LHCN-M2 (cell line): ENCODE measurements at regions not wholly inside any gene's neighbourhood (a gene's known extent, or its start where the extent isn't known, plus 50 kb on each side); places are given as distances from the start of the nearest gene placed in this dataset.
A peak's percentile ranks its signal among the peaks of the same experiment; 100 is the strongest.

Source experiments
- DNase-seq: peaks from one replicate; pipeline ENCODE4 v3.0.0-alpha.2; 2012; ENCODE audit warnings: low read depth

GRCh38 chr14:28436821-28437220 lies 329.8 kb upstream of the FOXG1 start:
- no peak for DNase-seq

GRCh38 chr14:28461389-28461788 lies 305.2 kb upstream of the FOXG1 start:
- peak; percentile 19 for DNase-seq

GRCh38 chr14:28467611-28468010 lies 299.0 kb upstream of the FOXG1 start:
- DNase-seq = peak; percentile 17

GRCh38 chr14:28468191-28469151 lies 298.1 kb upstream of the FOXG1 start:
- DNase-seq = no peak

- no peak for DNase-seq
Observed at GRCh38 chr14:28482251-28483040, 284.1 kb upstream of the FOXG1 start.

- no peak for DNase-seq
Observed at GRCh38 chr14:28483506-28483905, 283.1 kb upstream of the FOXG1 start.

GRCh38 chr14:28488684-28489083 lies 277.9 kb upstream of the FOXG1 start:
- DNase-seq = peak; percentile 14

- no peak for DNase-seq
Observed at GRCh38 chr14:28493516-28493915, 273.1 kb upstream of the FOXG1 start.

- peak; percentile 21 for DNase-seq
Observed at GRCh38 chr14:28494196-28494595, 272.4 kb upstream of the FOXG1 start.

- no peak for DNase-seq
Observed at GRCh38 chr14:28496364-28496763, 270.2 kb upstream of the FOXG1 start.

- DNase-seq = no peak
Observed at GRCh38 chr14:28502517-28502916, 264.1 kb upstream of the FOXG1 start.

GRCh38 chr14:28515571-28515970 lies 251.0 kb upstream of the FOXG1 start:
- DNase-seq = peak; percentile 95

- DNase-seq = no peak
Observed at GRCh38 chr14:28536889-28537288, 229.7 kb upstream of the FOXG1 start.

GRCh38 chr14:28542040-28542439 lies 224.5 kb upstream of the FOXG1 start:
- DNase-seq = peak; percentile 41

GRCh38 chr14:28565345-28565744 lies 201.2 kb upstream of the FOXG1 start:
- DNase-seq = no peak

- DNase-seq = no peak
Observed at GRCh38 chr14:28570391-28570790, 196.2 kb upstream of the FOXG1 start.

- DNase-seq = peak; percentile 32
Observed at GRCh38 chr14:28571636-28572035, 195.0 kb upstream of the FOXG1 start.

GRCh38 chr14:28576523-28576922 lies 190.1 kb upstream of the FOXG1 start:
- DNase-seq = no peak

GRCh38 chr14:28577187-28577586 lies 189.4 kb upstream of the FOXG1 start:
- DNase-seq = no peak

GRCh38 chr14:28577711-28578131 lies 188.9 kb upstream of the FOXG1 start:
- peak; percentile 94 for DNase-seq

GRCh38 chr14:28584951-28585350 lies 181.6 kb upstream of the FOXG1 start:
- DNase-seq = no peak

GRCh38 chr14:28589792-28590191 lies 176.8 kb upstream of the FOXG1 start:
- no peak for DNase-seq

- peak; percentile 22 for DNase-seq
Observed at GRCh38 chr14:28596391-28596790, 170.2 kb upstream of the FOXG1 start.
